Right forelimb (tissue), 1 donor: ENCODE measurements at regions not wholly inside any gene's neighbourhood (a gene's known extent, or its start where the extent isn't known, plus 50 kb on each side); places are given as distances from the start of the nearest gene placed in this dataset.

Source experiments
- DNase-seq: peaks from one replicate; pipeline ENCODE4 v3.0.0-alpha.2; 2018

DNA sequence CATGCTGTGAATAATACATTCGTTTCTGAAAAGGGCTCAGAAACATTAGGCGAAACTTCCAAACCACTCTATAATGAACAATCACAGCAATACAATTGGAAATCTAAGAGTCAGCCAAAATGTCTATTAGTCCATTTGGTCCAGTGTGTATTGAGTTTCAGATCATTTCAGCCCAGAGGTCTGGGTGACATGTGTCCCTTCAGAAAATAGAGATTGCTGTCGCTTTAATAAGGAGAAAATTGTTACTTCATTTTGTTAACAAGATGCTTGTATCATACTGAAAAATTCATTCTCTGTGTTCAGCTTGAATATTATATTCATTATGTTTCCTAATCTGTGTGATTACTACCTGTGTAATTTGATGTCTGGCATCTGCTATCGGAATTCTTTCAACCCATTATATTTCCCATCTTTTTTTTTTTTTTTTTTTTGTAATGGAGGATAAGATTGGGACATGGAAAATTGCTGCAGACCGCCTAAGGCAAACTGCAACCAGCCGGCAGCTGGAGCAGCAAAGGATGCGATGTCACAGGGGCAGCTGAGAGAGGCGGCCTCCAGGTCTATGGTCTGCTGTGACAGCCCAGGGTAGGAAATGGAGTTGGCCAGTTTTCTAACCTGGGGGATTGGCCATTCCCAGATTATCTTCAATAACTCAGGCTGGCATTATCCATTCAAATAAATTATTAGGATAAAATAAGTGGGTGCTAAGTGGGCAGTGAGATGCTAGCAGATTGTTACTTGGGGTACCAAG, 170.9 kb upstream of the NPVF start:
- DNase-seq, result no peak

DNA sequence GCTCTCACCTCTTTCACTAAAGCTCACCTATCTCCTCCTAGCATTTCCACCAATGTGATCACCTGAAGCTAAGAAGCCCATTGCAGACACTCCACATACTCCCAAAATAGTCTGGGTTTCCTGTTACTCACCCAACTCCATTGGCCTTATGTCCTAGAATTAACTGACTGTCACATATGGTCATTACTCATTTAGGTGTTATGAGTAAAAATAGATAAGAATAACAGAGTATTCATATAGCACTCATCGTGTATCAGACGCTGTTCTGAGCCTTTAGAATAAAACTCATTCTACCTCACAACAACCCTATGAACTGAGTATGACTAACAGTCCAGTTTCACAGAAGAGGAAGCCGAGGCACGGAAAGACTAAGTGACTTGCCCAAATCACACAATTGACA, 174.2 kb upstream of the NPVF start:
- no peak for DNase-seq

DNA sequence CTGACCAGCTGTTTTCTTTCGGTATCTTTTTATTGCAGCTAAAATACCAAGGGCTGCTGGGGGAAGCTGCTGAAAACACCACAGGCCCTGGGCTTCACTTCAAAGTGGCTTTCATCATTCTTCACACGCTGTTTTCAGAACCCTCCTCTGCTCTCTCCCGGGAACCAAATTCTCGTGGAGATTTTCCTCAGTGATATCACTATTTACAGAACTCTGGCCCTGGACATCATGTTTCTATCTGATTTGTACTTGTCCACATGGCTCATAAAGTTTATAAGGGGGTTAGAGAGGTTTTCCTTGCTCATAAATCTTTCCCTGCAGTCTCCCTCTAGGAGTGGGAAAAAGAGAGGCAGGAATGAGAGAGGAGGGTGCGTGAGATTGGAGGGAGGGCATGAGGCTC, 177.4 kb upstream of the NPVF start:
- DNase-seq, result no peak

DNA sequence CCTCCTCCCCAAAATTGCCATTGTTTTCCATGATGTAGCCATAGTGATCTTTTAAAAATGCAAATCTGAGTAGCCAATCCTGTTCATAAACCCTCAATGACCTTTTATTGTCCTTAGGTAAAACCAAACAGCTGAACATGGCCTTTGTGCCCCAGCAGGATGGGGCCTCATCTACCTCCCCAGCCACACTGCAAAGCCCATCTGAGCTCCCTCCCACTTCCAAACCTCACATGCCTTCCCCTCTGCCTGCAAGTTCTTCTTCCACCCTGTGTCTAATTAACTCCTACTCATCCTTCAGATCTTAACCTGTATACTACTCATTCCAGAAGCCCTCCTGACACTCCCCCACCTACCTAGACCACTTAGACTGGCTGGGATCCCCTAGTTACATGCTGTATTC, 178.8 kb upstream of the NPVF start:
- DNase-seq, result no peak

DNA sequence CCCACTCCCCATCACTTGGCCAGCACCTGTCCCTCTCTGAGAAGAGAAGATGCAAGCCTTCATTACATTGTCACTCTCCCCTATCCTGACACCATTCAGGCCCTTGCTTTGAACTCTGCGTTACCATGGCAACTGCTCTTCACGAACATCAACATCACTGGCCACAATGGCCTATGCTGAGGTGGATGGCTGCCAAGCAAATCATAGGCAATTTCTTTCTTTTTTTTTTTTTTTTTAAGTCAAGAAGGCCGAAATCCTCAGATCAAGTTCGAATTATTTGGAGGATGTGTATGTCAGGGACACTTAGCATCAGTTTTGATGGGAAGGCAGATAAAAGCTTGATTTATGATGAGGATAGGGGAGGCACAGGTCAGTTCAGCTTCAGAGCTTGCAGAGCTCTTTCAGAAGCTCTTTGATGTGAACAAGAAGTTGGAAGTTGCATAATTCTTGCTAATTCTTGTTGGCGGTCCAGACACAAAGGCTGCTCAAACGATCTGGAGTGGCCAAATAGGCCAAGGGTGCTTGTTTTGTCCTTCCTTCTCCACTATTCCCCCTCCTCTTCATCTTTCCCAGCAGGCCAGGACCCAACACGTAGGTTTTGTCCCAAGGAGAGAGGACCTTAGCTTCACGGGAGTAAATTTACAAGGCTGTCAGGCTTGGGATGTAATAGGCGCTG, 179.9 kb upstream of the NPVF start:
- no peak for DNase-seq

DNA sequence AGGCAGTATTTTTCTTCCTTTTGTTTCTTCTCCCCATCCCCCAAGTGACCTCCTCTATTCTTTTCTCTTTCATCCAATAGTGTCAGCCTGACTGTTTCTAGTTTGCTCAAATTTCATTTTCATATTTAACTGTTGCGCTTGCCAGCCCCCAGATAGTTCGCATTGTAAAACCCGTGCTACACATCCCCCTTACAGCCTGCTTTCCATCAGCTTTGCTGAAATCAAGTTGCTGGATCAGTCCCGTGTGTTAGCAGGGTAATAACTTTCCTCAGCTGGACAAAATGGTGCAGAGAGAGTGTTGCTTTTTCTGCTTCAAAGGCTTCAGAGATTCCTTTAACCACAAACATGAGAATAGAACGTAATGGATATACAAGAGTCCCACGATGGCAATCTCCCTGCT, 180.6 kb upstream of the NPVF start:
- no peak for DNase-seq

DNA sequence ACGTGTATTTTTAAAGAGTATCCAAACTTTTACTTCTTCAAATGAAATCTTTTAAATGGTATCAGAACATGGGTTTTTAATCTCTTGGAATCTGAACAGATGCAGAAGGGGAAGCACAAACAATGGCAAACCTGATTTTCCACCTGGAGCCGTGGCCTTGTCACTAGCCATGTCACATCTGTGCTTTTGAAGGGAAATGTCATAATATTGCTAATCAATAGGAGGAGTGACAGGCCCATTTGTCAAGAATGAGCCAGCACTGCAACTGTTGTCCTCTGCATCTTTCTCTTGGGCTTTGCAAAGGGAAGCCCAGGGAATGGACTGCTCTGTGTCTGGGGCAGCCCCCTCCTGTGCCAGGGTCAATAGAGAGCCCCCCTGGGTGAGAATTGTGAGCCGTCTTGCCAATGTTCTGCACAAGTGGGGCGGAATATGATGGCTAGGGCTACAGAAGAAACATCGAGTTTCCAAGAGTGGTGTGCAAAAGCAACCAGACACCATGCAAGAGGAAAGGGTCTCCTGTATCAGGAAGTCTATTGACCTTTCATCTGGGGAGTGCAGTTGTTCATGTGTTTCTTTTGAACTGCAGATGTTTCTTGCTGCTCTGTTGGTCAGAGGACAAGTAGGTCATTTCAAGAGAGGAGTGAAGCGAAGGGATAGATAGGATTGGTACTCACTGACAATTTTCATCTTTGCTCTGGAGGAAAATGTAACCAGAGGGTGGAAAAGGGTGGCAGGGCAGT, 181.8 kb upstream of the NPVF start:
- no peak for DNase-seq

DNA sequence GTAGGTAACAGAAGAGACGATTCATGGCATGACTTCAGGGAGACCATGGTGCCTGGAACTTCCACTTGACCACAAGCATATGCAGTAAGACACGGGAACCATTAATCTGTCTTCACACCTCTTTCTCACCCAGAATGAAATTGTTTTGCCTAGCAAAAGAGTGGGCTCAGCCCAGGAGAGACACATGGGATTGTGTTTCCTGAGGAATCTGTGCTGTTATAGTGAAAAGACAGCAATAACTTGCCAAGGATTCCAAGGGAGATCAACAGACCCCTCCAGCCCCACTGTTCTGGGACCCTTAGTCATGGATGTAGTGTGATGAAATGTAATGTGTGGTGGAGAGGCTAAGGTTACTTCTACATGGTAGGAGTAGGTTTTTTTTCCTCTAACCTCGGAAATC, 192.5 kb upstream of the NPVF start:
- DNase-seq, result no peak

DNA sequence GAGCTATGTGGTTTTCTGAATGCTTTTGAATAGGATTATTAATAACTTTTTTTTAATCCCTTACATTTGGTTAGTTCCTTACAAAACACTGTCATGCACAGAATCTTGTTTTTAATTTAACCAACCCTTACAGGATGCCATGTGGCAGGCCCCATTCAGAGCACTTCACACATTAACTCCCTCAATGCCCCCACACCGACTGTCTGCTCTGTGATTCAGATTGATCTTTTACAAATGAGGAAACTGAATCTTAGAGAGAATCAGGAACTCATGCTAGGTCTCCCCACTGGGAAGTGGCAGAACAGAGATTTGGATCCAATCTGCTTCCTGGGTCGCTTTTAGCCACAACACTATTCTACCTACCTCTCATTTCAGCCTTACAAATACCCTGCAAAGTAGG, 195.8 kb upstream of the NPVF start:
- no peak for DNase-seq

DNA sequence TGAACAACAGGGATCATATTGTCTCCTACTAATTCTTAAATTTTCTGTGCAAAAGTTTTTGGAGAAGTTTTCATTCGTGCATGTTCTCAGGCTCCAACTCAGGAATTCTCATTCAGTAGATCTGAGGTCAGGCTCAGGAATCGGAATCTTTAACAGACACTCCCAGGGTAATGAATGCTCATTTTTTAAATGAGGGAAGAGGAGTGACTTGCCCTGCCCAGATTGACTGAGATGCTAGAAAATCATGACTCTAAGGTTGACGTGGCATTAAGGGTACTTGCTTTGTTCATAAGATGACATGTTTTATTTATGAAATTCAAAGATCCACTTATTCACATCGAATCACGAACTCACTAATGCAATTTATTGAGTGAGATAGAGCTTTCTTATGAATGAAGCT, 196.6 kb upstream of the NPVF start:
- no peak for DNase-seq

DNA sequence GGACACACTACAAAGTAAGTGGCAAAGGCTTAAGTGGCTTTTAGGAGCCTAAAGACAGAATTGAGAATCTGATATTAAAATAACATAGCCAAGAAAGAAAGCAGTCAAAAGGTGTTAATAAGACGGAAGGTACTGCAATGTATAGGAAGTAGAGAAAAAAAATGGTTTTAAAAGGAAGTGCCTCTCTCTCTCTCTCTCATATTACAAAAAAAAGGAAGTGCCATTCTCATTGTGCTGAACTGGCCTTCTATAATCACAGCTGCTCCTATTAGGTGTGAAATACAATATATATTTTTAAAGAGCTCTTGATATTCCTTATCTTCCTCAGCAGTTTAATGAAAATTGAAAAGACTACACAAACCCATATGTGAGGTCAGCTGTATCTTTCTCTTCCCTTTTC, 199.4 kb upstream of the NPVF start:
- DNase-seq, result no peak

DNA sequence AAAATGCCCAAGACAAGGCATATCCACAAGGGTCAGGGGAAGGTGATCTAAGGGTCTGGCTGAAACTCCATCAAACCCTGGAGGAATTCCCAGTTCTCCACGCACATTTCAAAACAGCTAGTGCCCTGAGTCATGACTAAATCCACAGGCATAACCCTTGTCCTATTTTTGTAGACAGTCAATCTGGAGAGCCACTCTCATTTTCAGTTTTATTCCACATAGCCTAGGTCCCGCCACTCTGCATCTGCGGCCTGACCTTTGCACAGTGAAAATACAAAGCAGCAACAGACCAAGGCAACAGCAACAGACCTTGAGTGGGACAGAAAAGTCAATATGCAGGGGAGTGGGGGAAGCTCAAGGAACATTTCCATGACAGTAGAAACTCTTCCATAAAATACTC, 201.4 kb upstream of the NPVF start:
- DNase-seq, result no peak

DNA sequence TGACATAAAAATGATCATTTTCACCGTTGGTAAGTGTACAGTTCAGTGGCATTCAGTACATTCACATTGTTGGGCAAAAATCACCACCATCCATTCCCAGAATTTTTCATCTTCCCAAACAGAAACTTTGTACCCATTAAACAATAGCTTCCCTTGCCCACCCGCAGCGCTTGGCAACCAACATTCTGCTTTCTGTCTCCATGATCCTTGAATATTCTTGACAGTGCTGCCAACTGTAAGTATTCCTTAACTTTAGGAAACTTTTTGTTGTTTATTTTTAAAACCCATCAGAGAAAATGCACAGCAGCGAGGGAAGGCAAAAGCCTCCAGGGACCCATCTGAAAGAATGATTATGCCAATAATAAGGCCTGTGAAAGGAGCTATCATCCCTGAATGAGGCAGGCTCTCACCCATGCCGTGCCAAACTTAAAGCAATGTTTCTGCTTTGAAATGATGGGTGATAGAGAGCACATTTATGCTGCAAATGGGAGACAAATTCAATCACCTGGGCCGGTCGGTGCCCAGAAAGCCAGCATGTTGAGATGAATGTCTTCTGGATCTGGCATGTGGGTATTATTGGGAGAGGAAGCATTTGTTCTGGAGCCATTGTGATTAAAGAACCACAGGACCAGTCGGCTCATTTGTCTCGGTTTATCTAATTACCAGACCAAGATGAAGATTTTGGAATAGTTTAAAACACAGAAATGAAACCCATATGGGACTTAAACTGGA, 202.1 kb upstream of the NPVF start:
- no peak for DNase-seq

DNA sequence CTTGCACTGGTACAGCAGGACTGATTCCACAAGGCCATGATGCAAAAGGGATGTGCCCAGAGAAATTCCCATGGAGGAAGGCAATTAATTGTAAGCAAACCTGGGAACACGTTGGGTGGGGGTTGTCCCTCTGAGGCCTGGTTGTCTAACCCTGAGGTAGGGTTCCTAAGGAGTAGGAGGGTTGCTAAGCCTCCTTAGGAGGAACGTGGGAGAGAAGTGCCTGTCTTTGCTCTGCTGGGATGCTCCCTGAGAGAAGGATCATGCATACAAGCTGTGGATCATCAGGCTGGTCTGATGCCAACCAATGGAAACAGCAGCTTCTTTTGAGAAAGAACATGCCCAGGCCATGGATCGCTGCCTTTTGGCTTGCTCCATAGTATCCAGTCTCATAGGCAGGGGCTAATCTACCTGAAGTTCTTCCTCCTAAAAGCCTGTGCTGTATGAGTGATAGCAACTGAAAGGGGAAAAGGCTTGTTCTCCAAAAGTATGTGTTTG, 203.7 kb upstream of the NPVF start:
- DNase-seq, result no peak

DNA sequence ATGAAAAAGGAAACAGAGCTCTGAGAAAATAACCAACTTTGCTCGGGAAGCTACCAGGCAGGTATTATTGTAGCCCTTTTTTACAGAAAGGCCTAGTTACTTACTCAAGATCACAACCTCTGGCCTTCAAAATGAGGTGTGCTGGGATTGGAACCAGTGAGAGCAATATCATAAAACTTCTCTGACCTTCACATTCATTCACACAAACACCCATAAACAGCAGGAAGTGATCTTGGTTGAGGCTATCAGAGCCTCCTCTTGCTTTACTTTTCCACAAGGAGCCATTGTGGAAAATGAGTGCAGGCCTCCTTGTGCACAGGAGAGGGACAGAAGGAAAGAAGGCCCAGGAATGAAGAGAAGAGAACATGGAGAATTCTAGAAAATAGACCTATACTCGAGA, 204.5 kb upstream of the NPVF start:
- no peak for DNase-seq

DNA sequence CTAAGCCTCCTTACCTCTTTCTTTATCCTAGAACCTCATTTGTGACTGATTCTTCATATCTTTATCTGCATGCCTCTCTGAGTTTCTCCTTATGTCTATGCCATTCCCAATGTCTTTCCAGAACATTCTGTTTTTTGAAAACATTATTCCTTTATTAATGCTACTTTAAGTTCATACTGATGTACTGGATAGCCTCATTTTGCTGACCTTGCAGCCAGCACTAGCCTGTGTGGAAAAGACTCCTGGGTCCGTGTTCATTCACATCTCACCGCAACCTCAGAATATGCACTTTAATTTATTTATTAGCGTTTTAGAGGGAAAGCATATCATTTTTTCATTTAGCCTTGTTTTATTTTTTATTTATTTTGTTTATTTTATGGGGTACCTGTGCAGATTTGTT, 208.1 kb upstream of the NPVF start:
- DNase-seq, result no peak

DNA sequence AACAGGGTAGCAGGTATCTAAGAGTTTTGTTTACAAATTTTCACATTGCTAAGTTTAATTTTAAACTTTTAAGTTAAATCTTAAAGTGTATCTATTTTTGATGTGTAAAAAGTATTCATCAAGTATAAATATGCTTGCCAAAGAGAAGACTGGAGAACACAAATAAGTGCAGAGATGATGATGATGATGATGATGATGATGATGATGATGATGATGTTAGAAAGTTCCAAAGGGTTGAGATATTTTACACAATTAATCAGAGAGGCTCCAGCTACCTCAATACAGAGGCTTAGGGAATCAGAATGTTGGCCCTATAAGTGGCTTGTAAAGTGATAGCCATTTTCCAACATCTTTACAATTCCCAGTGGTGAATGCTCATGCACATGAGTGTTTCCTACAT, 209.0 kb upstream of the NPVF start:
- no peak for DNase-seq

DNA sequence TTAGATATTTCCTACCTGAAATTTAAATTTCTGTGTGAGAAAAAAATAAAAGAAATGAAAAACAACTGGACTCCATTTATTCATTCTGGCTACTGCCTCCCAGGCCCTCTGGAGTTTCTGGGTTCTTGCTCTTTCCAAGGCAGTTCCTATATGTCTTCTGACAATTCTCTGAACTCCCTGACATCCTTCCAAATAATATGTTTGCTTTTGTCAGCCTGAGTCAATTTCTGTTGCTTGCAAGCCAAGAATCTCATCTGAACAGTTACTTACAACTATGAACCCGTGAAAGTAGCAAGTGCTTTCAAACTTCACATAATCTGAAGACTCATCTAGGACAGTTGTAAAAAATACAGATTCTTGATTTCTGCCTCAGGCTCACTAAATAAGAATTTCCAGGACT, 216.7 kb upstream of the NPVF start:
- DNase-seq, result no peak

DNA sequence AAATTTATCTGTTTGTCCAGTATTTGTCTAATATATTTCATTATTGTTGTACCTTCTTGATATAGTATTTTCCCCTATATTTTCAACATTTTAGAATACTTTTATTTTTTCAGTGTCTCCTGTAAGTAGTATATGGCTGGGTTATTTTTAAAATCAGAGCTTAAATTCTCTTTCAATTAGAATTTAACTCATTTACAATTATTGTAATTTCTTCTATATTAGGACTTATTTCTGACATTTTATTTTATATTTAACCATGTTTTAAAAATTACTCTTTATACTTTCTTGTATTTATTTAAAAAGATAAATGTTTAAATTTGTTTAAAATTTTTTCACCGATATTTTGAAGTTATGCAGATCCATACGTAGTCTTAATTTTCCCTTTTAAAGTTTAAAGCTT, 220.0 kb upstream of the NPVF start:
- DNase-seq, result no peak

DNA sequence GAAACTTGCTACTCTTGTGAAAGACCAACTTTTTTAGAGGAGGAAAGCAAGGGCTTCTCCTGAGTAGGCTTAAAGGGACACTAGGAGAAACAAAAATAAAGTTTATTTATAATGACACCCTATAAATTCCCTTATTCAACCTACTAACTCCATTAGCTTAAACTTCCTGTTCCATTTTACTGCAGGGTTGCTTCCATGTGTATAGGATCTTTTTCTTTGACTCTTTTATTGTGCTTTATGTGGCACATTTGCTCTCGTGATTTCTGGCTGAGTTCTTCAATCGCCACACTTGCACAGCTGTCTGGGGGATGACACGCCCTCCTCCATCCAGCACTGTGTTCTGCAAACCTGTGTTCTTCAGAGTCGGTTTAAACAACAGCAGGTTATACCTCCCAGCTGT, 225.7 kb upstream of the NPVF start:
- no peak for DNase-seq

DNA sequence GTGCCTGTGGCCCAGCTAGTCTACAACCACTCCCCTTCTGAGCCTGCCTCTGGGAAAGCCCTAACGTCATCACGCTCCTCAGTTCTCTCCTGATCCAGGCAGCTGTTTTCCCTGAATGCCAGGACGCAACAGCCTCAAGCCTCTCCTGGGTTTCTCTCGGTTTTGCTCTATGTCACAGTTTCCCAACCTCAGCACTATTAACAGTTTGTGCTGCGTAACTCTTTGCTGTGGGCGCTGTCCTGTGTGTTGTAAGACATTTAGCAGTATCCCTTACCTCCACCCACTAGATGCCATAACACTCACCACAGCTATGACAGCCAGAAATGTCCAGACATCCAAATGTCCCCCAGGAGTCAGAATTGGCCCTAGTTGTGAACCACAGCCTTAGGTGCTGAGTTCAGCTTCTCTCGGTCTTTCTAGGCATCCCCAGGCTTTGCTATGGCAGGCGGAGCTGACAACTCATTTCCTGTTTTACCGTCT, 226.3 kb upstream of the NPVF start:
- peak; percentile 54 for DNase-seq

DNA sequence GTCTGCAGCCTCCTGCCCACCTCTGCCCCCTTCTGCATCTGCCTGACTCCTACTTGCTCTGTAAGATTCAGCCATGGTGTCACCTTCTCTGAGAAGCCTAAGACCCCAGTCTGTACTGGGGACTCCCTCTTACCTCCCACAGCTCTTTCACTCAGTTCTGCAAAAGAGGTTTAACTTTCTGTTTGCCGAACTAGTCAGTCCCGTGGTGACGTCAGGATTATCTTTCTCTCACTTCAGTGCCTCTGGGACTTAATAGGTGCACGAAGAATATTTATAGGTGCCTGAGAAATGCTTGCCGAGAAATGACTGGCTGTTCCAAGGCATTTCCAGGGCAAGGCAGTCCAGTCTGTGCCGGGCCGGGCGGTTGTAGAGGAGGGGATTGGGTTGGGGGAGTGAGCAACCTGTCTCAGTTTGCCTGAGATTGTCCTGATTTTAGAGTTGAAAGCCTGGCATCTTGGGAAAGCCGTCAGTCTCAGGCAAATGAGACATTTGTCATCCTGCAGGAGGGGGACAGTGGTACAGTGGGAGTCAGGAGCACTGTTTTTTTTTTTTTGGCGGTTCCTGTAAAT, 227.5 kb upstream of the NPVF start:
- no peak for DNase-seq
